Peyer's patch (tissue), 4 donors: ENCODE measurements at regions not wholly inside any gene's neighbourhood (a gene's known extent, or its start where the extent isn't known, plus 50 kb on each side); places are given as distances from the start of the nearest gene placed in this dataset.

Experiments
- CTCF ChIP-seq, 6 experiments: fragments of 450-650 bp in 4 of 6; fragments of 200-600 bp in 2 of 6; sonication (generic) in 1 of 6; IDR thresholded peaks; one replicate each; pipeline ENCODE4 v1.5.1; 2017 to 2019; ENCODE audit warnings: antibody characterized with exemption in 6 of 6, mild to moderate bottlenecking in 3 of 6, moderate library complexity in 1 of 6
- POLR2A ChIP-seq, 2 donors: fragments of 450-650 bp; IDR thresholded peaks; one replicate each; pipeline ENCODE4 v1.5.1; 2017; ENCODE audit warnings: antibody characterized with exemption in 2 of 2, mild to moderate bottlenecking in 2 of 2, moderate library complexity in 2 of 2

- TF ChIP-seq CTCF (IDR thresholded peaks at IDR 0.05) (no peak), POLR2A (IDR thresholded peaks at IDR 0.05) (no peak)
Observed at GRCh38 chr7:17078298-17078697, 196.5 kb upstream of the AGR3 start.
